RWPE1 (cell line): ENCODE measurements at regions not wholly inside any gene's neighbourhood (a gene's known extent, or its start where the extent isn't known, plus 50 kb on each side); places are given as distances from the start of the nearest gene placed in this dataset.

Source experiments
- CTCF ChIA-PET: fragments of 350-600 bp; sonication (Branson Sonifier 250); formaldehyde crosslinking; extraction: SDS; loops from one replicate; lab custom pipeline; 2021; lab: Yijun Ruan, JAX
- POLR2A ChIA-PET: fragments of 400-600 bp; formaldehyde crosslinking; extraction: SDS; loops from one replicate; lab custom pipeline; 2020; ENCODE audit warnings: antibody characterized with exemption; ENCODE audit not compliant: low non-redundant PET; lab: Yijun Ruan, JAX
- DNase-seq: peaks from one replicate; pipeline ENCODE4 v3.0.0; 2012; ENCODE audit warnings: low spot score
- H3K27ac ChIP-seq: fragments of 450-650 bp; 2 replicates; pipeline ENCODE4 v1.5.1; 2017
- CTCF ChIP-seq: fragments of 450-650 bp; conservative IDR thresholded peaks from 2 replicates; pipeline ENCODE4 v1.5.1; 2017; ENCODE audit warnings: low read depth, mild to moderate bottlenecking

GRCh38 chr13:100942742-100943141, 268.1 kb upstream of the TMTC4 start:
- H3K27ac ChIP-seq, result no peak overlapping the region
- no peak for DNase-seq
- CTCF ChIA-PET, result no interaction called here
- no peak for TF ChIP-seq CTCF
- POLR2A ChIA-PET, result no interaction called here

- H3K27ac ChIP-seq, result no peak overlapping the region
- POLR2A ChIA-PET, result no interaction called here
- CTCF ChIA-PET, result no interaction called here
- TF ChIP-seq CTCF, result no peak
- DNase-seq, result no peak
Observed at GRCh38 chr13:100941377-100942368, 267.1 kb upstream of the TMTC4 start.

DNA sequence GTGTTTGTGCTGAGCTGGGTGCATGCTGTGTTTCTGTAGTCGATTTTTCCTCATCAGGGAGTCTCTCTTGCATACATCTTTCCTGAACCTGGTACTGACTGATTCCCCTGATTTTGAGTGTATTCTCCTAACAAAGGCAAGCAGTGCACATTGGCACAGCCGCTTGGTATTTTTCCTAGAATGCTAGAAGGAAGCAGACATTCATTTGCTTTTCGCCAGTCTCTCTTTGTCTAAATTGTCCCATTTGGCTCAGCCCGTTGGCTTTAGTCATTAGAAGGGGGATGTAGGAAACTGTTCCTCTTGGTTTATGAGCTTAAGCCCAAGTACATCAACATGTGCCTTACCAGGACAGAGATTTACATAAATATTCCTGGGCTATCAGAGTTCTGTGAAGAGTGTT, 266.1 kb upstream of the TMTC4 start:
- ChIA-PET CTCF (no interaction called here), POLR2A (no interaction called here)
- no peak for TF ChIP-seq CTCF
- no peak for DNase-seq
- no peak overlapping the region for H3K27ac ChIP-seq

DNA sequence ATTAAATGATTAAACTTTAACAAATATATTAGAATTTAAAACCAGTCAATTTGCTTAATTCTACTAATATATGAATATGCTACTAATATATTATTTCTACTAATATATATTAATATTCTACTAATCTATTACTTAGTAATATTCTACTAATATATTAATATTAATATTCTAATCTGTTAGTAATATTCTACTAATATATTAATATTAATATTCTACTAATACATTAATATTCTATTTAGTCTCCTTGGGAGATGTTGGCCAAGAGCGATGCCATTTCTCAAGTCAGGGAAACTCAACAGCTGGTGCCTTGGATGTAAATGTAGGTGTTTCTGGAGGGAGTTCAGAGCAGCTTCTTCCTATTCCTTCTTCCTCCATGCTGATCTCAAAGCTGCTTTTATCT, 259.2 kb upstream of the TMTC4 start:
- no peak for TF ChIP-seq CTCF
- ChIA-PET POLR2A (no interaction called here), CTCF (interaction anchor here (0.7 kb wide), 1 partner anchor 125 kb away, joined by 3 read pairs; no protein-coding TSS in a partner anchor)
- H3K27ac ChIP-seq, result no peak overlapping the region
- no peak for DNase-seq

DNA sequence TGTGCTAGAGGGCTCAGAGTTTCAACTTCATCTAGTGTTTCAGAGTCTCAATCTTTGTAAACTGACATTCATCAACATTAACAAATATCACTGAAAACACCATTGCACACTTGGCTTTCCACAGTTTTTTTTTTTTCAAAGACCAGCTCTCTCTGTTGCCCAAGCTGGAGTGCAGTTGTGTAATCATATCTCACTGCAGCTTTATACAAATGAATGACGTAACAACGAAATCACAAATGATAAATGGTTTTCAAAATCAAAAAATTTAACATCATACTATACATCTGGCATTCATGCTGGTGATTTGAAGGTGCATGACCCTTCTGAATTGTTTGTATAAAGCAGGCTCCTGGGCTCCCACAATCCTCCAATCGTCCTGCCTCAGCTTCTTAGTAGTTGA, 248.0 kb upstream of the TMTC4 start:
- ChIA-PET CTCF (interaction anchor here (0.6 to 0.7 kb wide), 2 partner anchors 183 to 218 kb away, joined by 3 to 4 read pairs; no protein-coding TSS in a partner anchor), POLR2A (no interaction called here)
- no peak for TF ChIP-seq CTCF
- DNase-seq, result no peak
- no peak overlapping the region for H3K27ac ChIP-seq

DNA sequence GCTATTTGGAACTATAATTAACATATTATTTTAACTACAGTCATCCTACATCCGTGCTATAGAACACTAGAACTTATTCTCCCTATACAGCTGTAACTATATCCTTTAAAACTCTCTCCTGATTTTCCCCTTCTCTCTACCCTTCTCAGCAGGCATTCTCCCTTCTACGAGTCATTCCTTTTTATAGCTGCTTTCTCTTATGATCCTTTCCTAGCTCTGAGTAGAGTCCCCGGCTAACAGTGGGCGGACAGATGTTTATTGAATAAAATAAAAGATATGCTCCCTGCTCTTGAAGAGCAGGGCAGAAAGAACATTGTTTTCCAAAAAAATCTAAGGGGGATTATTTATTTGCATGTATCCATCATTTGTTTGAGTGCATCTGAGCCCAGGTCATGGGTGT, 246.5 kb upstream of the TMTC4 start:
- ChIA-PET POLR2A (no interaction called here), CTCF (no interaction called here)
- no peak for DNase-seq
- no peak for TF ChIP-seq CTCF
- no peak overlapping the region for H3K27ac ChIP-seq
